ENCODE measurements at regions not wholly inside any gene's neighbourhood (a gene's known extent, or its start where the extent isn't known, plus 50 kb on each side); places are given as distances from the start of the nearest gene placed in this dataset.
"Not testable (repeated sequence)": the region's sequence is repeated elsewhere in the genome, so short reads cannot be mapped to it uniquely, and the experiment has no call there.

GRCh38 chr2:234898534-234899053, 53.2 kb upstream of the SH3BP4 start:
- ATAC-seq (no peak), DNase-seq (no peak)
- Histone ChIP-seq H3K27ac (no peak overlapping the region), H3K4me3 (no peak overlapping the region), H3K4me1 (no peaks in the 10 kb centered on the region), H3K36me3 (no peaks in the 10 kb centered on the region), H3K27me3 (no peaks in the 10 kb centered on the region), H3K9me3 (no peaks in the 10 kb centered on the region)
- intact Hi-C loops (cut with DNase I), result no loop called here
- no peak for TF ChIP-seq CTCF (IDR thresholded peaks at IDR 0.05)

- DNase-seq; intact Hi-C loops (cut with DNase I); H3K36me3 ChIP-seq; H3K27ac ChIP-seq; H3K4me3 ChIP-seq; H3K4me1 ChIP-seq; ATAC-seq; H3K27me3 ChIP-seq; H3K9me3 ChIP-seq: not testable (repeated sequence)
Observed at GRCh38 chr2:234888442-234888841, 63.4 kb upstream of the SH3BP4 start.

- no peak overlapping the region for H3K4me3 ChIP-seq
- no peaks in the 10 kb centered on the region for H3K36me3 ChIP-seq
- H3K4me1 ChIP-seq, result no peaks in the 10 kb centered on the region
- ATAC-seq, result no peak
- no peak for TF ChIP-seq CTCF (IDR thresholded peaks at IDR 0.05)
- H3K27ac ChIP-seq, result no peak overlapping the region
- no peaks in the 10 kb centered on the region for H3K9me3 ChIP-seq
- DNase-seq, result no peak
- intact Hi-C loops (cut with DNase I), result no loop called here
- H3K27me3 ChIP-seq, result no peaks in the 10 kb centered on the region
Observed at GRCh38 chr2:234887195-234887594, 64.6 kb upstream of the SH3BP4 start.

- no peak for TF ChIP-seq CTCF (IDR thresholded peaks at IDR 0.05)
Observed at GRCh38 chr2:234885886-234886285, 65.9 kb upstream of the SH3BP4 start.

GRCh38 chr2:234885118-234885517, 66.7 kb upstream of the SH3BP4 start:
- Histone ChIP-seq H3K27me3 (no peaks in the 10 kb centered on the region), H3K36me3 (no peaks in the 10 kb centered on the region), H3K4me1 (no peaks in the 10 kb centered on the region), H3K4me3 (no peak overlapping the region), H3K27ac (no peak overlapping the region), H3K9me3 (no peaks in the 10 kb centered on the region)
- DNase-seq, result no peak
- ATAC-seq, result no peak
- intact Hi-C loops (cut with DNase I), result no loop called here
- no peak for TF ChIP-seq CTCF (IDR thresholded peaks at IDR 0.05)

More at GRCh38 chr2:234885886-234886285, 65.9 kb upstream of the SH3BP4 start:
- no peaks in the 10 kb centered on the region for H3K27me3 ChIP-seq
- ATAC-seq (no peak), DNase-seq (no peak)
- intact Hi-C loops (cut with DNase I), result no loop called here
- no peaks in the 10 kb centered on the region for H3K9me3 ChIP-seq
- H3K4me1 ChIP-seq, result no peaks in the 10 kb centered on the region
- no peak overlapping the region for H3K27ac ChIP-seq
- no peak overlapping the region for H3K4me3 ChIP-seq
- no peaks in the 10 kb centered on the region for H3K36me3 ChIP-seq

- H3K4me1 ChIP-seq, result no peaks in the 10 kb centered on the region
- H3K27me3 ChIP-seq, result no peaks in the 10 kb centered on the region
- ATAC-seq (no peak), DNase-seq (no peak)
- H3K36me3 ChIP-seq, result no peaks in the 10 kb centered on the region
- no peaks in the 10 kb centered on the region for H3K9me3 ChIP-seq
- H3K4me3 ChIP-seq, result no peak overlapping the region
- no peak overlapping the region for H3K27ac ChIP-seq
- intact Hi-C loops (cut with DNase I), result no loop called here
- no peak for TF ChIP-seq CTCF (IDR thresholded peaks at IDR 0.05)
Observed at GRCh38 chr2:234884591-234884990, 67.2 kb upstream of the SH3BP4 start.

Data from left lung (tissue), 4 donors.